ENCODE measurements at regions not wholly inside any gene's neighbourhood (a gene's known extent, or its start where the extent isn't known, plus 50 kb on each side); places are given as distances from the start of the nearest gene placed in this dataset.
"Not testable (repeated sequence)": the region's sequence is repeated elsewhere in the genome, so short reads cannot be mapped to it uniquely, and the experiment has no call there.

- Histone ChIP-seq H3K4me3 (ENCODE audit: low read depth in 1 of 2, low read length in 2 of 2) (no peak overlapping the region), H3K9me3 (ENCODE audit: control insufficient read depth in 1 of 2, low read length in 2 of 2) (no peaks in the 10 kb centered on the region), H3K27me3 (ENCODE audit: low read depth, low read length) (no peaks in the 10 kb centered on the region), H3K36me3 (ENCODE audit: control insufficient read depth in 1 of 2, insufficient read depth in 2 of 2, low read length in 2 of 2) (no peaks in the 10 kb centered on the region), H3K4me1 (ENCODE audit: control insufficient read depth in 1 of 2, insufficient read depth in 2 of 2, low read length in 2 of 2) (no peaks in the 10 kb centered on the region), H3K27ac (ENCODE audit: low read length) (no peak overlapping the region)
These were observed 638.4 kb downstream of the FLRT2 start for GRCh38 chr14:86168371-86168770.

- Histone ChIP-seq H3K27me3 (ENCODE audit: low read depth, low read length) (no peaks in the 10 kb centered on the region), H3K27ac (ENCODE audit: low read length) (no peak overlapping the region), H3K36me3 (ENCODE audit: control insufficient read depth in 1 of 2, insufficient read depth in 2 of 2, low read length in 2 of 2) (no peaks in the 10 kb centered on the region), H3K4me3 (ENCODE audit: low read depth in 1 of 2, low read length in 2 of 2) (no peak overlapping the region), H3K4me1 (ENCODE audit: control insufficient read depth in 1 of 2, insufficient read depth in 2 of 2, low read length in 2 of 2) (no peaks in the 10 kb centered on the region), H3K9me3 (ENCODE audit: control insufficient read depth in 1 of 2, low read length in 2 of 2) (no peaks in the 10 kb centered on the region)
These were observed 636.6 kb downstream of the FLRT2 start for GRCh38 chr14:86166541-86166940.

- no peaks in the 10 kb centered on the region for H3K36me3 ChIP-seq (ENCODE audit: control insufficient read depth in 1 of 2, insufficient read depth in 2 of 2, low read length in 2 of 2)
- H3K27me3 ChIP-seq (ENCODE audit: low read depth, low read length) = no peaks in the 10 kb centered on the region
- no peaks in the 10 kb centered on the region for H3K9me3 ChIP-seq (ENCODE audit: control insufficient read depth in 1 of 2, low read length in 2 of 2)
- no peak overlapping the region for H3K4me3 ChIP-seq (ENCODE audit: low read depth in 1 of 2, low read length in 2 of 2)
- no peaks in the 10 kb centered on the region for H3K4me1 ChIP-seq (ENCODE audit: control insufficient read depth in 1 of 2, insufficient read depth in 2 of 2, low read length in 2 of 2)
- no peak overlapping the region for H3K27ac ChIP-seq (ENCODE audit: low read length)
These were observed 623.5 kb downstream of the FLRT2 start for GRCh38 chr14:86153480-86153879.

GRCh38 chr14:86143248-86143647 is 613.3 kb downstream of the FLRT2 start:
- H3K4me1 ChIP-seq (ENCODE audit: control insufficient read depth in 1 of 2, insufficient read depth in 2 of 2, low read length in 2 of 2) = no peaks in the 10 kb centered on the region
- H3K27ac ChIP-seq (ENCODE audit: low read length) = no peak overlapping the region
- no peaks in the 10 kb centered on the region for H3K27me3 ChIP-seq (ENCODE audit: low read depth, low read length)
- no peaks in the 10 kb centered on the region for H3K9me3 ChIP-seq (ENCODE audit: control insufficient read depth in 1 of 2, low read length in 2 of 2)
- H3K36me3 ChIP-seq (ENCODE audit: control insufficient read depth in 1 of 2, insufficient read depth in 2 of 2, low read length in 2 of 2) = no peaks in the 10 kb centered on the region
- H3K4me3 ChIP-seq (ENCODE audit: low read depth in 1 of 2, low read length in 2 of 2) = no peak overlapping the region

GRCh38 chr14:86141966-86142365 is 612.0 kb downstream of the FLRT2 start:
- H3K27ac ChIP-seq (ENCODE audit: low read length) = no peak overlapping the region
- no peaks in the 10 kb centered on the region for H3K4me1 ChIP-seq (ENCODE audit: control insufficient read depth in 1 of 2, insufficient read depth in 2 of 2, low read length in 2 of 2)
- no peaks in the 10 kb centered on the region for H3K9me3 ChIP-seq (ENCODE audit: control insufficient read depth in 1 of 2, low read length in 2 of 2)
- no peaks in the 10 kb centered on the region for H3K36me3 ChIP-seq (ENCODE audit: control insufficient read depth in 1 of 2, insufficient read depth in 2 of 2, low read length in 2 of 2)
- H3K4me3 ChIP-seq (ENCODE audit: low read depth in 1 of 2, low read length in 2 of 2) = no peak overlapping the region
- no peaks in the 10 kb centered on the region for H3K27me3 ChIP-seq (ENCODE audit: low read depth, low read length)

- H3K4me1 ChIP-seq (ENCODE audit: control insufficient read depth in 1 of 2, insufficient read depth in 2 of 2, low read length in 2 of 2) = no peaks in the 10 kb centered on the region
- H3K9me3 ChIP-seq (ENCODE audit: control insufficient read depth in 1 of 2, low read length in 2 of 2) = no peaks in the 10 kb centered on the region
- no peaks in the 10 kb centered on the region for H3K36me3 ChIP-seq (ENCODE audit: control insufficient read depth in 1 of 2, insufficient read depth in 2 of 2, low read length in 2 of 2)
- no peaks in the 10 kb centered on the region for H3K27me3 ChIP-seq (ENCODE audit: low read depth, low read length)
- H3K27ac ChIP-seq (ENCODE audit: low read length) = no peak overlapping the region
- no peak overlapping the region for H3K4me3 ChIP-seq (ENCODE audit: low read depth in 1 of 2, low read length in 2 of 2)
These were observed 599.5 kb downstream of the FLRT2 start for GRCh38 chr14:86129426-86129825.

GRCh38 chr14:86124328-86124727 is 594.4 kb downstream of the FLRT2 start:
- no peaks in the 10 kb centered on the region for H3K4me1 ChIP-seq (ENCODE audit: control insufficient read depth in 1 of 2, insufficient read depth in 2 of 2, low read length in 2 of 2)
- H3K4me3 ChIP-seq (ENCODE audit: low read depth in 1 of 2, low read length in 2 of 2) = no peak overlapping the region
- no peak overlapping the region for H3K27ac ChIP-seq (ENCODE audit: low read length)
- no peaks in the 10 kb centered on the region for H3K9me3 ChIP-seq (ENCODE audit: control insufficient read depth in 1 of 2, low read length in 2 of 2)
- no peaks in the 10 kb centered on the region for H3K36me3 ChIP-seq (ENCODE audit: control insufficient read depth in 1 of 2, insufficient read depth in 2 of 2, low read length in 2 of 2)
- H3K27me3 ChIP-seq (ENCODE audit: low read depth, low read length) = no peaks in the 10 kb centered on the region

GRCh38 chr14:86115972-86116371 is 586.0 kb downstream of the FLRT2 start:
- Histone ChIP-seq H3K4me1 (ENCODE audit: control insufficient read depth in 1 of 2, insufficient read depth in 2 of 2, low read length in 2 of 2) (no peaks in the 10 kb centered on the region), H3K9me3 (ENCODE audit: control insufficient read depth in 1 of 2, low read length in 2 of 2) (no peaks in the 10 kb centered on the region), H3K27ac (ENCODE audit: low read length) (no peak overlapping the region), H3K4me3 (ENCODE audit: low read depth in 1 of 2, low read length in 2 of 2) (no peak overlapping the region), H3K36me3 (ENCODE audit: control insufficient read depth in 1 of 2, insufficient read depth in 2 of 2, low read length in 2 of 2) (no peaks in the 10 kb centered on the region), H3K27me3 (ENCODE audit: low read depth, low read length) (no peaks in the 10 kb centered on the region)

GRCh38 chr14:86110871-86111270 is 580.9 kb downstream of the FLRT2 start:
- H3K27ac ChIP-seq (ENCODE audit: low read length); H3K4me3 ChIP-seq (ENCODE audit: low read depth in 1 of 2, low read length in 2 of 2); H3K27me3 ChIP-seq (ENCODE audit: low read depth, low read length); H3K4me1 ChIP-seq (ENCODE audit: control insufficient read depth in 1 of 2, insufficient read depth in 2 of 2, low read length in 2 of 2); H3K36me3 ChIP-seq (ENCODE audit: control insufficient read depth in 1 of 2, insufficient read depth in 2 of 2, low read length in 2 of 2); H3K9me3 ChIP-seq (ENCODE audit: control insufficient read depth in 1 of 2, low read length in 2 of 2): not testable (repeated sequence)

- Histone ChIP-seq H3K27me3 (ENCODE audit: low read depth, low read length) (no peaks in the 10 kb centered on the region), H3K36me3 (ENCODE audit: control insufficient read depth in 1 of 2, insufficient read depth in 2 of 2, low read length in 2 of 2) (no peaks in the 10 kb centered on the region), H3K4me3 (ENCODE audit: low read depth in 1 of 2, low read length in 2 of 2) (no peak overlapping the region), H3K4me1 (ENCODE audit: control insufficient read depth in 1 of 2, insufficient read depth in 2 of 2, low read length in 2 of 2) (no peaks in the 10 kb centered on the region), H3K9me3 (ENCODE audit: control insufficient read depth in 1 of 2, low read length in 2 of 2) (peaks cover 0 to 4% of the 10 kb centered on the region in 2 donors), H3K27ac (ENCODE audit: low read length) (no peak overlapping the region)
These were observed 574.8 kb downstream of the FLRT2 start for GRCh38 chr14:86104691-86105265.

- Histone ChIP-seq H3K4me3 (ENCODE audit: low read depth in 1 of 2, low read length in 2 of 2) (no peak overlapping the region), H3K4me1 (ENCODE audit: control insufficient read depth in 1 of 2, insufficient read depth in 2 of 2, low read length in 2 of 2) (no peaks in the 10 kb centered on the region), H3K27ac (ENCODE audit: low read length) (no peak overlapping the region), H3K36me3 (ENCODE audit: control insufficient read depth in 1 of 2, insufficient read depth in 2 of 2, low read length in 2 of 2) (no peaks in the 10 kb centered on the region), H3K27me3 (ENCODE audit: low read depth, low read length) (no peaks in the 10 kb centered on the region), H3K9me3 (ENCODE audit: control insufficient read depth in 1 of 2, low read length in 2 of 2) (no peaks in the 10 kb centered on the region)
These were observed 564.6 kb downstream of the FLRT2 start for GRCh38 chr14:86094512-86094911.

GRCh38 chr14:86091811-86092210 is 561.9 kb downstream of the FLRT2 start:
- no peaks in the 10 kb centered on the region for H3K27me3 ChIP-seq (ENCODE audit: low read depth, low read length)
- H3K4me3 ChIP-seq (ENCODE audit: low read depth in 1 of 2, low read length in 2 of 2) = no peak overlapping the region
- no peak overlapping the region for H3K27ac ChIP-seq (ENCODE audit: low read length)
- no peaks in the 10 kb centered on the region for H3K4me1 ChIP-seq (ENCODE audit: control insufficient read depth in 1 of 2, insufficient read depth in 2 of 2, low read length in 2 of 2)
- no peaks in the 10 kb centered on the region for H3K36me3 ChIP-seq (ENCODE audit: control insufficient read depth in 1 of 2, insufficient read depth in 2 of 2, low read length in 2 of 2)
- H3K9me3 ChIP-seq (ENCODE audit: control insufficient read depth in 1 of 2, low read length in 2 of 2) = no peaks in the 10 kb centered on the region

All from muscle layer of duodenum (tissue), 2 donors.